ENCODE measurements at regions not wholly inside any gene's neighbourhood (a gene's known extent, or its start where the extent isn't known, plus 50 kb on each side); places are given as distances from the start of the nearest gene placed in this dataset.

GRCh38 chr2:217461674-217462073 lies 541.1 kb downstream of the TNS1 start:
- intact Hi-C loops (cut with DNase I): no loop called here
- WGBS, 3 donors: 85 to 90% (median 88%) methylated on average over 4 of the region's 4 CpGs

DNA sequence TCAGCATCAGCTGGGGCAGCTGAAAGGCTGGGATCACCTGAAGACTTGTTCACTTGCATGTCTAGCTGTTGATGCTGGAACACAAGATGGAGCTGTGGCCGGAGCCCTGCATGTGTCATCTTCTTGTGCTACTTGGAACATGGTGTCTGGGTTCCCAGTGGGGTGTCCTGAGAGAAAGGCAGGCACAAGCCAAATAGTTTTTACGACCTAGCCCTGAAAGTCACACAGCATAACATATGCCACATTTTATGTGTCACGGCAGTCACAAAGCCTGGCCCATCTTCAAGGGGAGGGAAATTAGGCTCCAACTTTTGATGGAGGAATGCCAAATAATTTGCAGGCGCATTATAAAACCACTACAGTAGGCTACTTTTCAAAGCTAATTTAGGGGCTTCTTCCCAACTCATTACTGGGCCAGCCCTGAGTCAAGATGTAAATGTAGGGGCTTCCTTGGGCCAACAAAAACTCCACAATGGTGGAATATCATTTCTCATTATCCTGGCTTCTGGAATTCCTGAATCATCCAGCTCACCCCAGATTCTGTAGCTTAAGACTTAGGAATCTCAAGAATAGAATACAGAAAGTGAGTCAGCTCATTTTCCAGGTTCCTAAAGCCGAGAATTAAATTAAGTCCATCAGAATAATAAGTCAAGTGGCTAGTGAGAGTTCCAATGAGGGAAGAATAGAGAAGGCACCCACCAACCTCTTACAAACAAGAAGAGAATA lies 543.0 kb downstream of the TNS1 start:
- intact Hi-C loops (cut with DNase I): no loop called here
- H3K36me3 ChIP-seq (ENCODE audit: insufficient read depth in 1 of 2, low read depth in 1 of 2): no peaks in the 10 kb centered on the region
- no peaks in the 10 kb centered on the region for H3K9me3 ChIP-seq
- 68 to 81% (median 69%) methylated on average over 5 of the region's 5 CpGs for WGBS, 3 donors
- no peaks in the 10 kb centered on the region for H3K4me1 ChIP-seq
- no peak overlapping the region for H3K4me3 ChIP-seq
- DNase-seq (no peak), ATAC-seq (no peak)
- no peaks in the 10 kb centered on the region for H3K27me3 ChIP-seq (ENCODE audit: insufficient read depth in 3 of 3, low read length in 2 of 3)
- TF ChIP-seq CTCF (IDR thresholded peaks at IDR 0.05): no peak
- H3K27ac ChIP-seq: no peak overlapping the region

More at GRCh38 chr2:217461674-217462073, 541.1 kb downstream of the TNS1 start:
- TF ChIP-seq CTCF (IDR thresholded peaks at IDR 0.05): no peak
- no peaks in the 10 kb centered on the region for H3K27me3 ChIP-seq (ENCODE audit: insufficient read depth in 3 of 3, low read length in 2 of 3)
- H3K36me3 ChIP-seq (ENCODE audit: insufficient read depth in 1 of 2, low read depth in 1 of 2): no peaks in the 10 kb centered on the region
- DNase-seq (no peak), ATAC-seq (no peak)
- H3K9me3 ChIP-seq: no peaks in the 10 kb centered on the region
- no peak overlapping the region for H3K4me3 ChIP-seq
- peaks cover 5% of the 10 kb centered on the region for H3K4me1 ChIP-seq
- H3K27ac ChIP-seq: no peak overlapping the region

DNA sequence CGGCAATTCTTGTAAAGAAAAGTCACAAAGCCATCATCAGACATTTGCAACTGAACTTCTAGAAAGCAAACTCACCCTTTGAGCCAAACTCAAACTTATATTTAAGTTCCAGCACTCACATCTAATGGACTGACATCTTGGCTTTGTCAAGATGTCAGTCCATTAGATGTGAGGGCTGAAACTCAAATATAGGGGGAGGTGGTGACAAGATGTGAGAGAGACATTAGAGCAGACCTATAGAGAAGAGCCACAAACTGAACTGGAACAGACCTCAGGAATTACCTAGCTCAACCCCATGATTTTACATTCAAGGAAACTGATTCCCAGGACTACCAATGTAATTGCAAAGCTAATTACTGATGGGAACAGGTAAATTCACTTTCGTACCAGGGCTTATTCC lies 543.8 kb downstream of the TNS1 start:
- WGBS, 3 donors: 94 to 97% (median 96%) methylated on average over 2 of the region's 2 CpGs

DNA sequence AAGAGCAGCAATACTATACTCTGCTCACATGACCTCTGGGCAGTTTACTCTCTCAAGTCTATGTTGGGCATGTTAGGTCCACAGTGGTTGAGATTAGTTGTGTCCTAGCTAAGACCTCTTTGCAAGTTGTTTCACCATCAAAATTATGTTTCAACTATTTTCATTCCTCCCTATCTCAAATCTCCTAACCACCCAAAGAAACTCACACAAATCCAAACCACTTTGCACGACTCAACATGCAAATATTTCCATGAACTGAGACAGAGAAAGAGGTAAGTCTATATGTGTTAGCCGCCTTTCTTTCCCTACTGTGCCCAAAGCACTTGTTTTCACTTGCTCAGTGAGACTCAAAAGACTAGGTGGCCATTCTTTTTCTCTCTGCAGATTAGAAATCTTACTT lies 546.8 kb downstream of the TNS1 start:
- H3K27me3 ChIP-seq (ENCODE audit: insufficient read depth in 3 of 3, low read length in 2 of 3): no peaks in the 10 kb centered on the region
- H3K27ac ChIP-seq: no peak overlapping the region
- intact Hi-C loops (cut with DNase I): no loop called here
- no peaks in the 10 kb centered on the region for H3K9me3 ChIP-seq
- H3K4me1 ChIP-seq: no peaks in the 10 kb centered on the region
- DNase-seq (no peak), ATAC-seq (no peak)
- no peak overlapping the region for H3K4me3 ChIP-seq
- no peaks in the 10 kb centered on the region for H3K36me3 ChIP-seq (ENCODE audit: insufficient read depth in 1 of 2, low read depth in 1 of 2)
- 89 to 90% (median 90%) methylated on average over 2 of the region's 2 CpGs for WGBS, 3 donors
- no peak for TF ChIP-seq CTCF (IDR thresholded peaks at IDR 0.05)

More for the DNA sequence above, 543.8 kb downstream of the TNS1 start:
- no peak overlapping the region for H3K4me3 ChIP-seq
- ATAC-seq (no peak), DNase-seq (no peak)
- H3K36me3 ChIP-seq (ENCODE audit: insufficient read depth in 1 of 2, low read depth in 1 of 2): no peaks in the 10 kb centered on the region
- H3K27me3 ChIP-seq (ENCODE audit: insufficient read depth in 3 of 3, low read length in 2 of 3): no peaks in the 10 kb centered on the region
- intact Hi-C loops (cut with DNase I): no loop called here
- no peaks in the 10 kb centered on the region for H3K9me3 ChIP-seq
- H3K27ac ChIP-seq: no peak overlapping the region
- no peak for TF ChIP-seq CTCF (IDR thresholded peaks at IDR 0.05)
- no peaks in the 10 kb centered on the region for H3K4me1 ChIP-seq

GRCh38 chr2:217452928-217453327 lies 549.9 kb downstream of the TNS1 start:
- H3K4me3 ChIP-seq: no peak overlapping the region
- no peaks in the 10 kb centered on the region for H3K4me1 ChIP-seq
- no peak overlapping the region for H3K27ac ChIP-seq
- ATAC-seq (no peak), DNase-seq (no peak)
- WGBS, 3 donors: 75 to 90% (median 80%) methylated on average over 1 of the region's 1 CpG
- intact Hi-C loops (cut with DNase I): no loop called here
- H3K36me3 ChIP-seq (ENCODE audit: insufficient read depth in 1 of 2, low read depth in 1 of 2): no peaks in the 10 kb centered on the region
- TF ChIP-seq CTCF (IDR thresholded peaks at IDR 0.05): no peak
- H3K27me3 ChIP-seq (ENCODE audit: insufficient read depth in 3 of 3, low read length in 2 of 3): no peaks in the 10 kb centered on the region
- no peaks in the 10 kb centered on the region for H3K9me3 ChIP-seq

Data from psoas muscle (tissue), 7 donors.